Mammary epithelial cell (primary cell): ENCODE measurements at regions not wholly inside any gene's neighbourhood (a gene's known extent, or its start where the extent isn't known, plus 50 kb on each side); places are given as distances from the start of the nearest gene placed in this dataset.
"Not testable (repeated sequence)": the region's sequence is repeated elsewhere in the genome, so short reads cannot be mapped to it uniquely, and the experiment has no call there.

Experiments used
- EZH2 ChIP-seq: IDR thresholded peaks from 2 replicates; pipeline ENCODE4 v1.6.1; 2012; ENCODE audit warnings: low read length, inconsistent platforms, borderline replicate concordance
- TF ChIP-seq, protein P1 (sequence below), 2 donors: IDR thresholded peaks in 1 of 2; conservative IDR thresholded peaks in 1 of 2; 2 replicates each; pipeline ENCODE4 v1.5.1; 2011 to 2012; ENCODE audit warnings: inconsistent platforms in 2 of 2, low read length in 2 of 2, mild to moderate bottlenecking in 2 of 2, control low read depth in 1 of 2, low read depth in 1 of 2; ENCODE audit not compliant: insufficient read depth in 1 of 2; ENCODE audit errors: extremely low read depth in 1 of 2

DNA sequence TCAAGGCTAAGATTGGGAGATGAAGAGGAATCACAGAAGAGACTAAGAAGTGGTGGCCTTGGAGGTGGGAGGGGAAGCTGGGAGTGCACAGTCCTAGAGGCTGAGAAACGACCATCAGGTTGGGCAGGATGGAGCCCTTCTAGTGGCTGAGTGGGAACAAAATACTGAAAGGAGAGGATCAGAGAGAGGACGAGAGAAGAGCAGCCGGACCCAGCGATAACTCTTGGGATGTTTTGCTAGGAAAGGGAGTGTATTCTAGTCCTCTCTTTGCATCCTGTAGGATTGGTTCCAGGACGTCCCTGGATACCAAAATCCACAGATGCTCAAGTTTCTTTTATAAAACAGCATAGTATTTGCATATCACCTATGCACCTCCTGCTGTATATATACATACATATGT is 143.8 kb downstream of the CRLF3 start:
- TF ChIP-seq, protein P1, sequence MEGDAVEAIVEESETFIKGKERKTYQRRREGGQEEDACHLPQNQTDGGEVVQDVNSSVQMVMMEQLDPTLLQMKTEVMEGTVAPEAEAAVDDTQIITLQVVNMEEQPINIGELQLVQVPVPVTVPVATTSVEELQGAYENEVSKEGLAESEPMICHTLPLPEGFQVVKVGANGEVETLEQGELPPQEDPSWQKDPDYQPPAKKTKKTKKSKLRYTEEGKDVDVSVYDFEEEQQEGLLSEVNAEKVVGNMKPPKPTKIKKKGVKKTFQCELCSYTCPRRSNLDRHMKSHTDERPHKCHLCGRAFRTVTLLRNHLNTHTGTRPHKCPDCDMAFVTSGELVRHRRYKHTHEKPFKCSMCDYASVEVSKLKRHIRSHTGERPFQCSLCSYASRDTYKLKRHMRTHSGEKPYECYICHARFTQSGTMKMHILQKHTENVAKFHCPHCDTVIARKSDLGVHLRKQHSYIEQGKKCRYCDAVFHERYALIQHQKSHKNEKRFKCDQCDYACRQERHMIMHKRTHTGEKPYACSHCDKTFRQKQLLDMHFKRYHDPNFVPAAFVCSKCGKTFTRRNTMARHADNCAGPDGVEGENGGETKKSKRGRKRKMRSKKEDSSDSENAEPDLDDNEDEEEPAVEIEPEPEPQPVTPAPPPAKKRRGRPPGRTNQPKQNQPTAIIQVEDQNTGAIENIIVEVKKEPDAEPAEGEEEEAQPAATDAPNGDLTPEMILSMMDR (conservative IDR thresholded peaks at IDR 0.05 in 1 of 2, IDR thresholded peaks at IDR 0.05 in 1 of 2; ENCODE audit: extremely low read depth in 1 of 2, insufficient read depth in 1 of 2, low read depth in 1 of 2, low read length in 2 of 2): not testable (repeated sequence)
- not testable (repeated sequence) for TF ChIP-seq EZH2
